IPS DF 4.7 (cell line): ENCODE measurements at regions not wholly inside any gene's neighbourhood (a gene's known extent, or its start where the extent isn't known, plus 50 kb on each side); places are given as distances from the start of the nearest gene placed in this dataset.
A peak's percentile ranks its signal among the peaks of the same experiment; 100 is the strongest.

Source experiments
- DNase-seq: peaks from one replicate; pipeline ENCODE4 v3.0.0-alpha.2; 2013; ENCODE audit warnings: low spot score; ENCODE audit errors: extremely low read depth

DNA sequence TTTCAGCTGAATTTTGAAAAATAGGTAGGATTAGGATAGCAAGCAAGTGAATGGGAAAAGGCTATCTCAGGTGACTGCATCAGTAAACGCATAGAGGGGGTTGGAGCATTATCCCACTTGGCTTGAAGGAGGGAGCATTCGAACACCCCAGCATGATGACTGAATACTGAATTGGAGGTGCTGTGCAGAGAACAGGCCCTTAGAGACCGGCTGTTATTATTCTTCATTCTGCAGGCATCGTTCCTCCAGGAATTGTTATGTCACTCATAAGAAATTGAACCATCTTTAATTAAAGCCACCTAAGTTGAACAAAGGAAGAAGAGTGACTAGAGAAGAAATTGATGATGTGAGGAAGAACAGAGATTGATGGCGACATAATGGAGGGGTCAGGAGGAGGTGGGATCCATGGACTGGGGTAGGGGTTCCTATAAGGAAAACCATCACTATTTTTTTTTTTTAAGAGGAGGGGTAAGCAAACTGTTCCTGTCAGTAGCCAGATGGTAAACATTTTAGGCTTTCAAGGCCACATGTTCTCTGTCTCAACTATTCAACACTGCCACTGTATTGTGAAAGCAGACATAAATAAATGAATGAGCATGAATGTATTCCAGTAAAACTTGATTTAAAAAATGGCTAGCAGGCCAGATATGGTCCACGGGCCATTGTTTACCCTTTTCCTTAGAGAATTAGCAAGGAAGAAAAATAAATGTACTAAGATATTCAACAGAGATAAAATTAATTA, 264.7 kb upstream of the TAC1 start:
- no peak for DNase-seq

DNA sequence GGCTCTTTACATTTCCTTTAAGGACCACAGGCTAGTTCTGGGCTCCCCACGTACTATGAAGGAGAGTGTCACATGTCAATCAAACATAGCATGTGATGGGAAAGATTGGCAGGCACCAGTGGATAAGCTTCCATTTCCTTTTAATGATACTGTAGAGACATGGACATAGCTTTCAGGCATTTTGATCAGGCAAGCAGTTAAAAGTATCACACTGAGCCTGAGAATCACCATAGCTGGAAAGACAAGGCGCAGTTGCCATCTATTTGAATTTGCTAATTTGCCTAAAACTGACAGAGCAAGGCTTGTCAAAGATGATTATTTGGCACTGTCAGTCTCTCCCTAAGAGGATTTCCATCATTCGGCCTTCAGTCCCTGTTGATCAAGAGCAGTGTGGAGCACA, 263.4 kb upstream of the TAC1 start:
- no peak for DNase-seq

DNA sequence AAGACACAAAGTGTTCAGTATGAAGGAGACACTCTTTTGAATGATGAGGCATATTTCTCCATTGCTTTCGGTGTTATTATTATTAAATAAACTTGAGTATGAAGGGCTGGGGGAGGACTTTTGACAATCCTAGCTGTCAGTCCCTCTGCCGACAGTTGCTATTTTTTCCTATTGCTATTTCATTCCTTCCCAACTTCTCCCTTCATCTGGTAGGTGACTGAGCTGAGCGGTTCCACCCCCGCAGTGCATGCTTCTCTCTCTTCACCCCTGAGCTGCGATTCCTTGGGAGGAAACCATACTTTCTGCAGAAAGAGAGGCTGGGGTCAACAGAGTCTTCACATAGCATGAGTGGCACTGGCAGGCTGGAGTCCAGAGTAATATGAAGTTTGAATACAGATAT, 261.2 kb upstream of the TAC1 start:
- no peak for DNase-seq

DNA sequence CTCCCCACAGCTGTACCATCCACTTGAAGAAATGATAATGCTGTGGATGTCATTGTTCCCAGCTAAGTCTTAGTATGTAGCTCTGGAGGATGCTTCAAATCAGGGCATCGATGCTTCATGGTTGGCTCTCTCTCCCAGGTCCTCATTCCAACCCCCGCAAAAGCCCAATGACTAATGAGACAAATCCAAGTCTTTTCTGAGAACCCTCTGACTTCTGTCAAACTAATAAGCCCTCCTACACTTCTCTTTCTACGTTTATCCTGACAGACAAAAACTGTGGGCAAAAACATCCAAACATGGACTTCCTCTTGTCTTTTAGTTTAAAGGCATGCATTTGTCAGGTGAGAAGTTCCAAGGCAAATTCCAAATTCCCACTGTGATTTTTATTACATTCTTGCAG, 260.4 kb upstream of the TAC1 start:
- DNase-seq, result no peak

DNA sequence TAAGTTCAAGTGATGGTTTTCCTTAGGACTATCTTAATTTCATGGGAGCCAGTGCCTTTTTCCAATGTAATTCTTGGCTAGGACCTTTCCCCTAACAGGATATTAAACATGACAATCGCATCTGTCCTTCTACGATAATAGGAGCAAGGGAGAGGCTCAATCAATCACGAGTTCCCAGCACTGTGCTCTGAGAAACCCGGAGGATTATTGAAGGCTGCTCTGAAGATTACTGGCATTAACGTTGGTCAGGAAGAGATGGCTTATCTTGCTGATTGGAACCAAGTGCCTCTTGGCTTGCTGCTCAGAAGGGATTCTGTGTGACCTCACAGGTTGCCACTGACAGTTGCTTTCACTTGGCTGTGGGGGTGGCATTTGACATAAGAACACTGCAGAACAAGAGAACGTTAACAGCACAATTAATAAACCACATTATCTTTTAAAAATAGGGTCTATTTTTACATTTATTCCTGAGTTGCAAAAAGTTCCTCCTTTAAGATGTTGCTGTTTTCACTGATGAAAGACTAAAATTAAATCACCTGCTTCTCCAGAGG, 252.1 kb upstream of the TAC1 start:
- no peak for DNase-seq

DNA sequence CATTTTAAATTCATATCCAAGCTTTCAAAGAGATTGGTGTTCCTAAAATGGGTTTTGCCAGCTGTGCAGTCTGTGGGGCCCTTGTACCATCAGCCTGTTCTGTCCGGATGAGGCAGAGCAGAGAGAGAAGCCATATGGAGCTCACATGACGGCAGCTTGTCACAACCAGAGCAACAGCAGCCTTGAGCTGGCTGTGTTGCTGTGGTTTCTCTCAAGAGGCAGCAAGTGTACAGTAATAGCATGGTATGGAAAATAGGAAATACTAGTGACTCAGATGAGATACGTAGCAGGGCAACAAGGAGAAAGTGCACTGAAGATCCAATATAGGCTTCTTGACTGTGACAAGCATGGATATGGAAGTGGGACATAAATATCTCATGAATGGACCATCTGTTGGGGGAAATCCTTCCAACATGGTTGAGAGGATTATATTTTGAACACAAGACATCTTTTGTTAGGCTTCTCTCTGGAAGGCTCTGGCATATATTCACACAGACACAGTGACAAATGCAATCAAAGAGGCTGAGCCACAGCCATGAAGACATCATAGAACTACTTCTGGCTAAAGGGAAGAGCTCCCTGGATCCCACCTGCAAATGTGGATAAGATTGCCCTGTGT, 251.0 kb upstream of the TAC1 start:
- DNase-seq, result no peak

DNA sequence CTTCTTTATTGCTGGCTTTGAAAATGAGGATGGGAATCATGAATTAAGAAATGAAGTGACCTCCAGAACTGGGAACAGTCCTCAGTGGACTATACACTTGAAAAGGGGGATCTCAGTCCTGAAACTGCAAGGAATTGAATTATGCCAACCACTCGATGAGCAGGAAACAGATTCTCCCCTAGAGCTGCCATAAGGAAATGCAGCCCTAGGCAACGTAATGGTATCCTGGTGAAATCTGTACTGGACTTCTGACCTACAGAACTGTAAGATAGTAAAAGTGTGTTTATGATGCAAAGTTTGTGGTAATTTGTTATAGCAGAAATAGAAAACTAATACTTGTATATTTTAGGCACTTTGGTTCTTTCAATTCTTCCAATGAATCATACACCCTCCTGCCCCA, 236.4 kb upstream of the TAC1 start:
- DNase-seq, result no peak

DNA sequence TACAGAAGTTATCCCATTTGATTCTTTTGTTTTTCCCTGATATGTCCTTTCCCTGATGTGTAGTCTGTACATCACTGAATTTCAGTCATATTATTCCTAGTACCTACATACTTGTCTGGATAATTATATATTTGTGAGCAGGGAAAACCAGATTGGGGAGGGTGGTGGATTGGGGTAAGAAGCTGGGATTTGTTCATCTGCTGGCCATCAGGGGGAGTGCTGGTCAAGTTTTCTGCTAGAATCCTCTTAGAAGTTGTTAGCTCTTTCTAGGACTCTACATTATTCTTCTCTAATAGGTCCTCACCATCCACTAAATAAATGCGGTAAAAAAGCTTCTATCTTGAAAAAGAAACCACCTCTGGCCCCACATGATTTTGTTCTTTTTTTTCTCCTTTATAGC, 232.7 kb upstream of the TAC1 start:
- DNase-seq, result peak; percentile 16

DNA sequence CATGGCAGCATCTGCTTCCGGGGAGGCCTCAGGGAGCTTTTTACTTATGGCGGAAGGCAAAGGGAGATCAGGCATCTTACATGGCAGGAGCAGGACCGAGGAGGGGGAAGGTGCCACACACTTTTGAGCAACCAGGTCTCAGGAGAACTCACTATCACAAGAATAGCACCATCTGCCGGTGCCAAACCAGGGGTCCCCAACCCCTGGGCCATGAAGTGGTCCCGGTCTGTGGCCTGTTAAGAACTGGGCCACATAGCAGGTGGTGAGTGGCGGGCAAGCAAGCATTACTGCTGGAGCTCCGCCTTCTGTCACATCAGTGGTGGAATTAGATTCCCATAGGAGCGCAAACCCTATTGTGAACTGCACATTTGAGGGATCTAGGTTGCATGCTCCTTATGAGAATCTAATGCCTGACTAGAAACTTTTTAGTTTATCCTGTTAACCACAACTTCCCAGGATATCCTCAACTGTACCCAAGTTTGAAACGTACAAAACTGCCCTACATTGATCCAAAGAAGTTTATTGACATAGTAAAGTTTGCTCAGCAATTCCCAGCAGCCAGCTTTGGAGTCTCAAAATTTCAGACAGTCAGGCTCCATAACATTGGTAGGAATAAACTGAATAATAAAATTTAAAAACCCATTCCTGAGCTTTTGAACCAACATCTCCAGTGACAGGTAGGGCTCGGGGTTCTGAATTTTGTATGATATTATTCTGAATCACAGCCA, 228.4 kb upstream of the TAC1 start:
- DNase-seq, result no peak

DNA sequence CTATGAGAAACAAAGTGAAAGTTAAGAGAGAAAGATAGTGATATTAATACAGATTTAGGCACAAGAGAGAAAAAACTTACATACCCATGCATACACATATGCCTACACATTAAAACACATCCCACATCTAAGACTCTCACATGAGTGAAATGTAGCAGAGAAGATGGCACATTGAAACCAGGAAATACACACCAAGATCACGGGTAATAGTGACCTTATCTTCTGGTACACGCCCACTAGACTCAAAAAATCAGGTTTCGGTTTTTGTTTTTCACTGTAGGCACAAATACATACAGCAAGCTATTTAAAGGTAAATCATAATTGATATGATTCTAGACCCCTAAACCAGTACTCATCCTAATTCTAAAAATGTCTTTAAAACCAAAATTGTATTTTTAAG, 225.2 kb upstream of the TAC1 start:
- DNase-seq, result no peak

DNA sequence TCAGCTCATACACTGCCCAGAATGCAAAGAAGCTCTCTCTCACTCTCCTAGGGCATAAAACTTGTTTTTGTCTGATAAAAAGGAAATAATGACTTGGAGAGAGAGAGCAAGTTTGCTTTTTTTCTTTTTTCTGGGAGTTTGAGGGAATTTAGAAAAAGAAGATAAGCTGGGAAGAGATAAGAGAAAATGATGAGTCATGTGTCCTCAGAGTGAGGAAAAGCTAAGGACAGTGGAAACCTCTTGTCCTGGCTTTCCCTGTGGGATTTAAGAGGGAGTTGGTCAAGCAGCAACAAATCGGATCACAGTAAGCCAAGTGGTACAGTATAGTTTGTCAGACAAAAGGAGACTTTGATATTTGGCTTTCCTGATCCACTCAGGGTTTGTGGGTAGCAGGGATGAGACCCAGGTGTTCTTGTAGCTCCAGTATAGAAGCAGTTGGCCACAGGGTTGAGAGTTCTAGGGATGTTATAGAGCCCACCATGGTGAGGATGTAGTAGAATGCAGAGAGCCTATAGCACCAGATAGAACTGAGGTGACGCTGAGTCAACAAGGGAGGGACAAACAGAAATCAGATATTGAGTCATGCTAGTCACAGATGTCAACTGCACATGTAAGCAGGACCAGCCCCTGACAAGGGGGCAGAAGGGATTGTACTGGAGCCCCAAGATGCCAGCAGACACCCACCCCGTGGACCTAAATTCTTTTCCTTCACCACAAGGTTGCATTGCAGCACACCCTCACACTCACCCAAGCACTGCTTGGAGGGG, 219.3 kb upstream of the TAC1 start:
- no peak for DNase-seq

DNA sequence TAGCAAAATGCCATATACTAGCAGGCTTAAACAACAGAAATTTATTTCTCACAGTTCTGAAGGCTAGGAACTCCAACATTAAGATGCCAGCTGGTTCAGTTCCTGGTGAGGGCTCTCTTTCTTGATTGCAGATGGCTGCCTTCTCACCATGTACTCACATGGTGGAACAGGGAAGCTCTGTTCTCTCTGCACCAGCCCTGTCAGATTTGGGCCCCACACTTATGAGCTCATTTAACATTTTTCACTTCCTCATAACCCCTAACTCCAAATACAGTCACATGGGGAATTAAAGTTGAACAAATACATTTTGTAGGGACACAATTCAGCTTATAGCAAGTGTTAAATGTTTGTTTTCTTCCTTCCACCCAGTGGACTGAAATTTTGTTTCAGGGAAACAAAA, 218.6 kb upstream of the TAC1 start:
- DNase-seq, result no peak

DNA sequence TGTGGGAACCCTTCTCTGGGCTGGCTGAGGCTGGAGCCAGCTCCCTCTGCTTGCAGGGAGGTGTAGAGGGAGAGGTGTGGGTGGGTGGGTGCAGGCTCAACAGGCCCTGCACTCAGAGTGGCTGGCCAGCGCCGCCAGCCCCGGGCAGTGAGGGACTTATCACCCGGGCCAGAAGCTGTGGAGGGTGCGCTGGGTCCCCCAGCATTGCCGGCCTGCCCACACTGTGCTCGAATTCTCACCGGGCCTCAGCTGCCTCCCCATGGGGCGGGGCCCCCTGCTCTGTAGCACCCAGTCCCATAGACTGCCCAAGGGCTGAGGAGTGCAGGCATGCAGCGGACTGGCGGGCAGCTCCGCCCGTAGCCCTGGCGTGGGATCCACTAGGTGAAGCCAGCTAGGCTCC, 190.7 kb upstream of the TAC1 start:
- DNase-seq, result no peak

DNA sequence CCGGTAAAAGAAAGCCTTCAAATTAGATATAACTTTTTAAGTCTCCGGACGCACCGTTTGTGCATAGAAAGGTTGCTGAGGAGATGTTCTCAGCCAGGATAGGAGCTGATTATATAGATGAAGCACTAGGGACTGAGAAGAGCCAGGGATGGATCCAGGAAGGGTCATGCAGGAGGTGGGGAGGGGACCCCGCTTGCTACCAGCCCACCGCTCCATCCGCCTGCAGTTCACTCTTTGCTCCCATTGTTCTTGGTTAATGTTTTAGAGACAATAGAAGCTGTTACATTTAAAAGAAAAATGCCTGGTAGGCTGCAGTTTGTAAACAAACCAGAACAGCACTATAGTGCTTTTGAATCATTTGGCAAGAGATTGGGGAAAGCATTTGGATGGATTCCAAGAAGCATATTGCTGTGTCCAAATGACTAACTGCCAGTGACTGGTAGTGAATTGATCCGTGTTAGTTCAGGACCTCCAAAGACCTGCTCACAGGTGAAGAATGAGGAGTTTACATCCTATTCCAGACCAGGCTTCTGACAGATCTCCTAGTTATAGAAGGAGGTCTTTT, 175.9 kb upstream of the TAC1 start:
- no peak for DNase-seq

DNA sequence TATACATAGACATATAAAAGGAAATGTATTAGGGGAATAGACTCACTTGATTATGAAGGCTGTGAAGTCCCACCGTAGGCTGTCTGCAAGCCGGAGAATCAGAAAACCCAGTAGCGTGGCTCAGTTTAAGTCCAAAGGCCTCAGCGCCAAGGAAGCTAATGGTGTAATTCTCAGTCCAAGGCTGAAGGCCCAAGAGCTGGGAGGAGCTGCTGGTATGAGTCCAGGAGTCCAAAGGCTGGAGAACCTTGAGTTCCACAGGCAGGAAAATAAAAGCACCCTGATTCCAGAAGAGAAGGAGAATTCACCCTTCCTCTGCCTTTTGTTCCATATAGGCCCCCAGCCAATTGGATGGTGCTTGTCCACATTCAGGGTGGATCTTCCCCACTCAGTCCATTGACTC, 166.2 kb upstream of the TAC1 start:
- no peak for DNase-seq

DNA sequence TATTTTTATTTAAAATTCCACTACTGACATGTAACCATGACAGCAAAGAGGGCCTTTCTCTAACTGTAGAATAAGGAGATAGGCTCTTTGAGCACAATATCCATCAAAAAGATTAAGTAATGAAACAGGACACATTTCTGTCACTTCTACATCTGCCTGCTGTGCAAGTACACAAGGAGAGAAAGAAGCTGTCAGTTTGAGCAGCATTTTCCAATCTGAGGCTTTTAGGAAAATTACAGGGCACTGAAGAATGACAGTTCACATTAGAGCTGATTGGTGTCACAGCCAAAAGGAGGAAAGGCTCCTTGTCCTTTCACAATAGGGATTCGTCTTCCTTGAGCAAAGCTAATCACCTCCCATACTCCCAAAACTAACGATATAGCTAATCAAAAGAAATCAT, 158.8 kb upstream of the TAC1 start:
- DNase-seq, result no peak

DNA sequence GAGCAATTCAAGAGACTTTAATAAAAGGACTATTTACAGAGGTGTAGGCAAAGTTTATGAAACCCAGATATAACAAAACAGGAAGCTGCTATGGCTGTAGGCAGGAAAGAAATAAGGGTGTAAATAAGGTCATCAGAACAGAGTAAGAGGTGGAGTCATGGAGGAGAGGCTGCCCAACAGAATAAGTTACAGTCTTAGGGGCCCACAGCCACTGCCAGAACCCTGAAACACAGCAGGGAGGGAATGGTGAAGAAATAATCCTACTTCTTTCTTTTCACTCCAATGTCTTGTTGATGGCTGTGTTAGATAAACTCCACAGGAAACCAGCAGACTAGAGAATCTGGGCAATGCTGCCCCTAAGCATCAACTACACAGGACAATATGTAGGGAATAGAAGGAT, 155.8 kb upstream of the TAC1 start:
- DNase-seq, result no peak

DNA sequence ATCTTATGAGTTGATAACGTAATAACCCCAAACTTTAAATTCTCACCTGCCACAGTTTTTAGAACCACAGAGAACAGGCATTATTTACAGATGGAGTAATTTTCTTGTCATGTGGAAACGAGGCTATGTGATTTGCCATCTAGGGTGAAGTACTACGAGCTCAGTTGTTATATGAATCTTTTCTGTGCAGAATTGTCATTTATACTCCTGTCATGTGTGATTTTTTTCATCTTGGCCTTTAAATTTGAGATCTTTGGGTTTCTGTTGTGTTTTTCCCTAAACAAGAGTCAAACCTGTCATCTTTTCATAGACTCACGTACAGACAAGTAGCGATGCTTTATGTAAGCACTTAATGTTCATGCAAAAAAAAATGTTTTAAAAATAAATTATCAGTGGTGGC, 153.7 kb upstream of the TAC1 start:
- no peak for DNase-seq

DNA sequence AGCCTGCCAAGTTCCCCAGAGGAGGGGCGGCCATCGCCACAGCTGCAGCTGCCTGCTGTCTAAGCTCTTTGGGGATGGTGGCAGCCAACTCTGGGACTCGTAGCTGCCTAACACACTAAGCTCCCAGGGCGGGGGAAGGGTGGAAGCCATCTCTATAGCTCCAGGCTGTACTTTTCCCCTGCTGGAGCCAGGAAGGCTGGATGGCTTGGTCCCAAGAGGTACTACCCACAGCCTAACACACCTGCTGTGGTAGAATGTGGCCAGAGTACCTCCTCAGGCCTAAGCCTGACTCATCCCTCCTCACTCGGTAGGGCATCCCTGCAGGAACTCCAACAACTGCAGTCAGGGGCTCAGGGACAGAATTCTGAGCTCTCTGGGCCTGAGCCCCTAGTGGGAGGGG, 151.7 kb upstream of the TAC1 start:
- DNase-seq, result no peak

DNA sequence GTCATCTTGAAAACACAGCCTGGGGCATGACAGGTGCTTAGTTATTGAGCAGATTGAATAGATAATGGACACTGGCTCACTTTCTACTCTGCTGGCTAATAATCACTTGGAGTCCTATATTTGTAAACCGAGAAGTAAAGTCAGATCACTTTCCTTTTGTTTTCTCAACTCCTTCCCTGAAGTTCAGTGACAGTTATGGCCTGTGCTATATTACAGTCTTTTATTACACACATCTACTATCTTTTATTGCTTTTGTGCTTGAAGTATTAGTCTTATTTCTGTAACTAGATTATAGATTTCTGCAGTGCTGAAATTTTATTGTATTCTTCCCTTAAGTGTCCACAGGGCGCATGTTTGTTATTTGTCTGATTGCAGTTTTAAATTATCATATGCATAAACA, 136.4 kb upstream of the TAC1 start:
- no peak for DNase-seq

DNA sequence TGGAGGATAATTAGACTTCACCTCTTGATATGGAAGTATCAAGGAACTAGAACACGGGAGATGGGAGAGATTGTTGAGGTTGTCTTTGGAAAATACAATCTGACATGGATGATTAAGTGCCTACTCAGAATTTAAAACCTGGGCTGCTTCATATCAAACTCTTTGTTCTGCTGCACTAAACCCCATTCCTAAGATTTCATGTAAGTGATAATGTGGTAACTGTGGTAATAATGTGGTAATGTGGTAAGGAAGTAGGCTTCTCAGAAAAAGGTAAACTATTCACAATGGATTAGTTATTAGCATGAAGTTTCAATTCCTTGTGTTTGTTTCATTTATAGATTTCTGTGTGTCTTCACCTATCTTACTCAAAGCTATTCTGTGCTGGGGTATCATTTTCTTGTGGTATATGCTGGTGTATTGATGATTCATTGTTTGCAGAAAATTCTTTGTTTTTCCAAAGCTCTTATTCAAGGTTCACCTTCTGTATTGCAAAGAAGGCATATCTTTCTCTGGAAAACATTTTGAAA, 129.9 kb upstream of the TAC1 start:
- no peak for DNase-seq
